ENCODE measurements at regions not wholly inside any gene's neighbourhood (a gene's known extent, or its start where the extent isn't known, plus 50 kb on each side); places are given as distances from the start of the nearest gene placed in this dataset.

- peak in 2 of 12 donors; percentile 8 to 13 for TF ChIP-seq CTCF (IDR thresholded peaks at IDR 0.05)
- TF ChIP-seq POLR2A (IDR thresholded peaks at IDR 0.05): no peak
These were observed 133.4 kb upstream of the GAS1 start for GRCh38 chr9:87080512-87081264.

All from heart left ventricle (tissue), 13 donors.